Spleen (tissue), 11 donors: ENCODE measurements at regions not wholly inside any gene's neighbourhood (a gene's known extent, or its start where the extent isn't known, plus 50 kb on each side); places are given as distances from the start of the nearest gene placed in this dataset.
"Not testable (repeated sequence)": the region's sequence is repeated elsewhere in the genome, so short reads cannot be mapped to it uniquely, and the experiment has no call there.

Source experiments
- DNase-seq: peaks from one replicate; pipeline ENCODE4 v3.0.0-alpha.2; 2020
- H3K27ac ChIP-seq, 8 donors: fragments of 200-600 bp; sonication (generic) in 7 of 8; 1 replicate in 4 of 8; 2 replicates in 4 of 8; pipeline versions ENCODE4 v1.5.0 to v1.8.0; 2016 to 2021; ENCODE audit warnings: inconsistent platforms in 4 of 8, mild to moderate bottlenecking in 4 of 8, moderate library complexity in 1 of 8
- H3K27me3 ChIP-seq, 7 donors: fragments of 200-600 bp; sonication (generic) in 6 of 7; replicated peaks in 1 of 7; 1 replicate in 4 of 7; 2 replicates in 3 of 7; pipeline versions ENCODE4 v1.5.0 to v1.8.0; 2016 to 2021; ENCODE audit warnings: inconsistent platforms in 3 of 7, mild to moderate bottlenecking in 1 of 7
- H3K36me3 ChIP-seq, 6 donors: fragments of 200-600 bp; sonication (generic) in 5 of 6; 1 replicate in 4 of 6; 2 replicates in 2 of 6; pipeline versions ENCODE4 v1.5.0 to v1.8.0; 2016 to 2021; ENCODE audit warnings: inconsistent platforms in 2 of 6
- H3K4me1 ChIP-seq, 6 donors: fragments of 200-600 bp; sonication (generic) in 5 of 6; 1 replicate in 3 of 6; 2 replicates in 3 of 6; pipeline versions ENCODE4 v1.5.0 to v1.8.0; 2016 to 2021; ENCODE audit warnings: inconsistent platforms in 3 of 6
- H3K4me3 ChIP-seq, 8 donors: fragments of 200-600 bp; sonication (generic) in 7 of 8; 1 replicate in 4 of 8; 2 replicates in 4 of 8; pipeline versions ENCODE4 v1.5.0 to v1.8.0; 2016 to 2021; ENCODE audit warnings: inconsistent platforms in 4 of 8, mild to moderate bottlenecking in 4 of 8, moderate library complexity in 2 of 8
- H3K9me3 ChIP-seq, 8 donors: fragments of 200-600 bp; sonication (generic) in 7 of 8; 1 replicate in 4 of 8; 2 replicates in 4 of 8; pipeline versions ENCODE4 v1.5.0 to v1.8.0; 2016 to 2021; ENCODE audit warnings: inconsistent platforms in 4 of 8
- CTCF ChIP-seq, 11 experiments: fragments of 200-600 bp in 7 of 11; fragments of 450-650 bp in 4 of 11; sonication (generic) in 4 of 11; IDR thresholded peaks in 8 of 11; conservative IDR thresholded peaks in 3 of 11; 1 replicate in 7 of 11; 2 replicates in 4 of 11; pipeline versions ENCODE4 v1.4.0 to v1.8.0; 2016 to 2021; ENCODE audit warnings: antibody characterized with exemption in 11 of 11, inconsistent platforms in 4 of 11, mild to moderate bottlenecking in 1 of 11
- POLR2A ChIP-seq, 3 donors: fragments of 450-650 bp; IDR thresholded peaks; one replicate each; pipeline ENCODE4 v1.5.1; 2017; ENCODE audit warnings: antibody characterized with exemption in 3 of 3, mild to moderate bottlenecking in 1 of 3
- POLR2AphosphoS5 ChIP-seq, 3 donors: sonication (generic); formaldehyde crosslinking; IDR thresholded peaks; one replicate each; pipeline ENCODE4 v1.5.1; 2017; ENCODE audit warnings: antibody characterized with exemption in 3 of 3
- WGBS, 5 donors: extraction: QIAGEN DNeasy Blood & Tissue Kit in 3 of 5; methylation state at CpG; one replicate each; pipeline versions ENCODE4 v1.1.5 to v1.1.7; 2013 to 2018; 5-methylcytosine and 5-hydroxymethylcytosine counted together
- intact Hi-C: fragments of 100-400 bp; cut with DNase I; formaldehyde crosslinking; loops from one replicate; pipeline ENCODE4 v1.15.0; 2023; ENCODE audit warnings: low total_unique reads
- donor health status: healthy with polysubstance abuse.
- donor health status: DM: no; HTN: no; CAD: no; lungs with moderate emphysema.
- donor health status: DM: no; HTN: no; CAD: no.
- donor health status: Bipolar disorder and iron deficiency.
- donor health status: healthy.
- donor health status: DM: no; HTN: no; CAD: no.
- donor health status: DM: yes; HTN: yes; CAD: no.

DNA sequence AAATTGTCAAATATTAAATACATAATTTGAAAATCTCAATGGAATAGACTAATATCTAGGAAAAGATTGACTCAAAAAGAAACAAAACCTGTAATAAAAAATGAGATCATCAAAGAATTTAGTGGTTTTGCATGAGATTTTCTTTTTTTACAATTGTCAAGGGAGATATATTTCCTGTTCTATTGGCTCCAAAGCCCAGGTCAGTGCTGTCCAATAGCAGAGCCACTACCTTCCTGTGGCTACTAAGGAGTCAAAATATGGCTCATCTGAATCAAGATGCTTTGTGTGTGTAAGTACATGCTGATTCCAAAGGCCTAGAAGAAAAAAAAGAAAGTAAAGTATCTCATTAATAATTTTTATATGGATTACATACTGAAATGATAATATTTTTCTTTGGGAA is 191.9 kb downstream of the C7orf25 start:
- DNase-seq = no peak
- peaks cover 0 to 2% (median 0%) of the 10 kb centered on the region in 8 donors for H3K9me3 ChIP-seq
- intact Hi-C loops = no loop called here
- TF ChIP-seq POLR2AphosphoS5 (IDR thresholded peaks at IDR 0.05) = no peak
- TF ChIP-seq CTCF (IDR thresholded peaks at IDR 0.05 in 8 of 11, conservative IDR thresholded peaks at IDR 0.05 in 3 of 11) = no peak
- no peaks in the 10 kb centered on the region for H3K27me3 ChIP-seq
- no peaks in the 10 kb centered on the region for H3K36me3 ChIP-seq
- no peaks in the 10 kb centered on the region for H3K4me1 ChIP-seq
- no peak overlapping the region for H3K4me3 ChIP-seq
- no peak overlapping the region for H3K27ac ChIP-seq

- H3K36me3 ChIP-seq, DNase-seq, intact Hi-C loops, H3K4me3 ChIP-seq, H3K27me3 ChIP-seq, H3K4me1 ChIP-seq, H3K27ac ChIP-seq: not testable (repeated sequence)
- peaks cover 0 to 18% (median 2%) of the 10 kb centered on the region in 8 donors for H3K9me3 ChIP-seq
- WGBS, 5 donors = 88 to 95% (median 92%) methylated on average over 2 of the region's 2 CpGs
Observed at GRCh38 chr7:42718466-42718865, 193.4 kb downstream of the C7orf25 start.

DNA sequence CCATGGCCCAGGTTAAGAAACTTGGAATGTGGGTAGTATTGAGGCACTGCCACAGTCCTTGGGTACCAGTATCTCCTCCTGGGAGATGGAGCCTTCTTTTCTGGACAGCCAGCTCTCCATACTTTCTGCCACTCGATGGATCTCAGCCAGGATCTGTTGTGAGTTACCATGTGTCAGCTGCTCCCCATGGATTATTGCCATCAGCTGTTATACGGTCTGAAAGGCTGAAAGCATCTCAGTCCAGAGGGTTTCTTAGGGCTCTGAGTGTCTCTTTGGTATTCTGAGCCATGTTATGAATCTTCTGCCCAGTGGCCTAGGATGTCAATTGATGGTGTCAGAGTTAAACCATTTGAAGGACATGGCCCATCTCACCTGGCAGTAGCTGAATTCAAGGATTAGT is 197.5 kb downstream of the C7orf25 start:
- TF ChIP-seq POLR2AphosphoS5 (IDR thresholded peaks at IDR 0.05) (no peak), POLR2A (IDR thresholded peaks at IDR 0.05) (no peak), CTCF (IDR thresholded peaks at IDR 0.05 in 8 of 11, conservative IDR thresholded peaks at IDR 0.05 in 3 of 11) (no peak)
- DNase-seq = no peak
- Histone ChIP-seq H3K4me1 (no peaks in the 10 kb centered on the region), H3K4me3 (no peak overlapping the region), H3K27me3 (no peaks in the 10 kb centered on the region), H3K36me3 (no peaks in the 10 kb centered on the region), H3K9me3 (peaks cover 0 to 27% (median 9%) of the 10 kb centered on the region in 8 donors), H3K27ac (no peak overlapping the region)
- 68 to 91% (median 73%) methylated on average over 2 of the region's 2 CpGs for WGBS, 5 donors
- intact Hi-C loops = no loop called here

- no peak for DNase-seq
- Histone ChIP-seq H3K36me3 (no peaks in the 10 kb centered on the region), H3K4me1 (no peaks in the 10 kb centered on the region), H3K9me3 (peaks cover 0 to 21% (median 9%) of the 10 kb centered on the region in 8 donors), H3K4me3 (no peak overlapping the region), H3K27me3 (no peaks in the 10 kb centered on the region), H3K27ac (no peak overlapping the region)
- intact Hi-C loops = no loop called here
- WGBS, 5 donors = 73 to 87% (median 84%) methylated on average over 3 of the region's 3 CpGs
- TF ChIP-seq POLR2AphosphoS5 (IDR thresholded peaks at IDR 0.05) = no peak
- TF ChIP-seq CTCF (IDR thresholded peaks at IDR 0.05 in 8 of 11, conservative IDR thresholded peaks at IDR 0.05 in 3 of 11) = no peak
- TF ChIP-seq POLR2A (IDR thresholded peaks at IDR 0.05) = no peak
Observed at GRCh38 chr7:42709284-42709683, 202.6 kb downstream of the C7orf25 start.

GRCh38 chr7:42704710-42705109 is 207.2 kb downstream of the C7orf25 start:
- Histone ChIP-seq H3K9me3 (peaks cover 0 to 4% (median 0%) of the 10 kb centered on the region in 8 donors), H3K4me3 (no peak overlapping the region), H3K36me3 (no peaks in the 10 kb centered on the region), H3K27ac (no peak overlapping the region), H3K27me3 (no peaks in the 10 kb centered on the region), H3K4me1 (peaks cover 0 to 1% (median 0%) of the 10 kb centered on the region in 6 donors)
- no peak for DNase-seq
- intact Hi-C loops = no loop called here
- WGBS, 5 donors = 47 to 83% (median 70%) methylated on average over 2 of the region's 2 CpGs
- TF ChIP-seq POLR2A (IDR thresholded peaks at IDR 0.05) (no peak), POLR2AphosphoS5 (IDR thresholded peaks at IDR 0.05) (no peak), CTCF (IDR thresholded peaks at IDR 0.05 in 8 of 11, conservative IDR thresholded peaks at IDR 0.05 in 3 of 11) (no peak)
